Mesodermal cell (in vitro differentiated cells): ENCODE measurements at regions not wholly inside any gene's neighbourhood (a gene's known extent, or its start where the extent isn't known, plus 50 kb on each side); places are given as distances from the start of the nearest gene placed in this dataset.

Experiments used
- H3K27ac ChIP-seq: 2 replicates; pipeline ENCODE4 v1.7.0; 2013; ENCODE audit warnings: mild to moderate bottlenecking, low read depth, low read length, moderate library complexity; ENCODE audit not compliant: severe bottlenecking
- H3K36me3 ChIP-seq: 2 replicates; pipeline ENCODE4 v1.7.1; 2013; ENCODE audit warnings: mild to moderate bottlenecking, low read length, moderate library complexity; ENCODE audit not compliant: control insufficient read depth, insufficient read depth
- H3K4me1 ChIP-seq: one replicate; pipeline ENCODE4 v1.7.1; 2013; ENCODE audit warnings: mild to moderate bottlenecking, low read length; ENCODE audit not compliant: insufficient read depth, control insufficient read depth, poor library complexity, severe bottlenecking
- H3K4me3 ChIP-seq: 2 replicates; pipeline ENCODE4 v1.7.0; 2013; ENCODE audit warnings: low read length, control low read depth, mild to moderate bottlenecking; ENCODE audit not compliant: insufficient read depth, poor library complexity, severe bottlenecking; ENCODE audit errors: extremely low read depth
- H3K9me3 ChIP-seq: 2 replicates; pipeline ENCODE4 v1.7.1; 2013; ENCODE audit warnings: mild to moderate bottlenecking, low read length, moderate library complexity; ENCODE audit not compliant: control insufficient read depth
- WGBS, 2 experiments: methylation state at CpG; one replicate each; pipeline ENCODE4 v1.1.5; 2013; ENCODE audit warnings: missing lambda C conversion rate in 2 of 2; ENCODE audit not compliant: insufficient coverage in 2 of 2; 5-methylcytosine and 5-hydroxymethylcytosine counted together

DNA sequence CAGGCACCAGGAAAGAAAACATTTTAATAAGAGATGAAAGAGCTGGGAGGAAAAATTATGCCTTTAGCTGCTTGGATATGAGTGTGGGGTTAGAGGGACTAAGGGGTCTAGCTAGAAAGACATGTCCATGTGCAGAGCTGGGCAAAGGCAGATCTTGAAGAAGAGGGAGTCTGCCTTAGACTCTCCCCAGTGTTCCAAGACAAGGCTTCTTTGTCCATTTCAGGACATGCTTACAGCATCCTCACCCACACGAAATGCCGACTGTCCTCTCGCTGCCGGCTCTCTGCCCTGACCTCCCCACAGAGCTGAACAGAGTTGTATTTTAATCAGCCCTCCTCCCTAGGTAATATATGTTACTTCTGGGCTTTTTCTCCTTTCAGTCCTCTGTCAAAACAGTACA lies 100.7 kb upstream of the ATP1B1 start:
- Histone ChIP-seq H3K4me3 (no peak overlapping the region), H3K36me3 (no peaks in the 10 kb centered on the region), H3K4me1 (peaks cover 11% of the 10 kb centered on the region), H3K27ac (no peak overlapping the region), H3K9me3 (no peaks in the 10 kb centered on the region)
- WGBS, 2 experiments = 80 to 81% methylated on average over 1 to 4 of the region's 4 CpGs

DNA sequence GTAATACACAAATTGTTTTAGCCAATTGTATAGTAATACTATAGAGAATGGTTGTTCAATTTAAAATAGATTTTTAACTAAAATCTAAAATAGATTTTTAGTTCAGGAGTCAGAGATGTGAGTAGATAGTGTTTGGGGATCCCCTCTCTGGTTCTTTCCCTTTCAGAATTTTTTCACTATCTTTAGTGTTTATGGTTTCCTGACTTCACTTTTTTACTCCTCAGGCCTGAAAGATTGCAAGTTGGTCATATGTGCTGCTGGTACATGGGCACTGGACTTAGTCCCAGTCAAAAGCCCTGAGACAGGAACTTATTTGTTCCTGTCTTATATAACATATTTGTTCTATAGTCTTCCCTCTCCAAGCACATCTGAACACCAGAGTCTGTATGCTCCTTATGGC lies 96.8 kb upstream of the ATP1B1 start:
- no peaks in the 10 kb centered on the region for H3K36me3 ChIP-seq
- no peaks in the 10 kb centered on the region for H3K9me3 ChIP-seq
- no peak overlapping the region for H3K4me3 ChIP-seq
- H3K27ac ChIP-seq = no peak overlapping the region
- H3K4me1 ChIP-seq = no peaks in the 10 kb centered on the region

DNA sequence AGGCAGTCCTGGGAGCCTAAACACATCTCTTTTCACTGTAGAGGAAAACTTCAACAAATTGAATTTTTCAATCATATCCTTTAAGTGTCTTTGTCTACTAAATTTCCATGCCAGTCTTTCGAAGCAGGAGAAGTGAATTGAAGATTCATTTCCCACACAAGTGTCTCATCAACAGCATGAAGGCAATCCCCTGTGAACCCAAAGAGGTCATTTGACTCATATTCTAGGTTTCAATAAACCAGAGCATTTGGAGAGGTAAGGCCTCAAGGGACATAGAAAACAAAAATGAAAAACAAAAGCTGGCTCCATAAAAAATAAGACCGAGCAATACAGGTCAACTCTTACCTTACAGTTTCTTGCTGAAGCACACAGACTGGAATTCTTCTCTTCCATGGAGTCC lies 94.1 kb upstream of the ATP1B1 start:
- H3K4me3 ChIP-seq = no peak overlapping the region
- WGBS, 2 experiments = 80 to 100% methylated on average over 1 to 2 of the region's 2 CpGs
- no peaks in the 10 kb centered on the region for H3K36me3 ChIP-seq
- H3K9me3 ChIP-seq = no peaks in the 10 kb centered on the region
- no peaks in the 10 kb centered on the region for H3K4me1 ChIP-seq
- no peak overlapping the region for H3K27ac ChIP-seq

DNA sequence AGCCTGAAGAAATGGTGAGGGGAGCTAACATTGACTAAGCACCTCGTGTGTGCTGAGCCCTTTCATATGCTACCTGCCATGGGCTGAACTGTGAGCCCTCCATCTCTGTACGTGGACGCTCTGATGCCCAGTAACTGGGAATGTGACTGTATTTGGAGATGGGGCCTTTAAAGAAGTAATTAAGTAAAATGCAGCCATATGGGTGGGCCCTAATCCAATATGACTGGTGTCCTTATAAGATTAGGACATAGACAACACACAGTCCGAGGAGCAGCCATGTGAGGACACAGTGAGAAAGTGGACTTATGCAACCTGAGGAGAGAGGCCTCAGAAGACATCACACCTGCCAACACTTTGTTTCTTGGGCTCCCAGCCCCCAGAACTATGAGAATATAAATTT lies 92.7 kb upstream of the ATP1B1 start:
- Histone ChIP-seq H3K9me3 (no peaks in the 10 kb centered on the region), H3K27ac (no peak overlapping the region), H3K4me1 (no peaks in the 10 kb centered on the region), H3K4me3 (no peak overlapping the region), H3K36me3 (no peaks in the 10 kb centered on the region)
- WGBS, 2 experiments = 93 to 96% methylated on average over 4 of the region's 4 CpGs

DNA sequence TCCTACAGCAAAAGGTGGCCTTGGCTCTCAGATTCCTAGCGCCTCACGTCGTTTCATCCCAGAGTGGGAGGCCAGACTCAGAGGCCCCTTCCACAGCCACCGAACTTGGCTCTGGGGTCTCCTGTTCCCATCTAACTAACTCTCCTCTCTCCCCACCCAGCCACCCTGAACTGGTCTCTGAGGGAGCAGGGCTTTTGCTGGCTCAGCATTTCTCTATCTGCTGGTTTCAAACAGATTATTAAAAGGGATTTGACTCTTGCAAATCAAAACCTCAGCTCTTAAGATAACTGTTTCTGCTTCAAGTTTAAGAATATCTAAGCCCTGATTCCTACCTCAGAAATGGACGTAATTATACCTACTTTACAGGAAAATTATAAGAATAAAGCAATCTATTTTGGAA lies 91.0 kb upstream of the ATP1B1 start:
- no peak overlapping the region for H3K4me3 ChIP-seq
- 93 to 100% methylated on average over 3 to 4 of the region's 5 CpGs for WGBS, 2 experiments
- H3K4me1 ChIP-seq = no peaks in the 10 kb centered on the region
- H3K36me3 ChIP-seq = no peaks in the 10 kb centered on the region
- H3K27ac ChIP-seq = no peak overlapping the region
- no peaks in the 10 kb centered on the region for H3K9me3 ChIP-seq

DNA sequence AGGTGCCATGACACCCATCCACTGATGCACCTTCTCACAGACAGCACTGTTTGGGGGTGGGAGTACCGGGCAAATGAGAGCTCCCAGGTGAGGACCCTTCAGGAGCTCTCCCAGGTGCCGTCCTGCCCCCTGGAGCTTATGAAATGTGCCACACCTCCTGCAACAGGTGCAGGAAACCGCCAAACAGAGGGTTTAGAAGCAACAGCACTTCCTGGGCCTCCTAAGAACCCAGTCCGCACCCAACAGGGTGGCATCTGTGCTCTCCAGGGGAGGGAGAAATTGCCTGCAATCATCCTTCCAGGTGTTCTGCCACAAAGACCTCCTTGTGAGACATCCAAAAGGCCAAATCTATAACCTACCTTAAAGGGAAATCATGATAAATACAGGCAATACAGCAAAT lies 87.7 kb upstream of the ATP1B1 start:
- H3K27ac ChIP-seq = no peak overlapping the region
- H3K4me1 ChIP-seq = no peaks in the 10 kb centered on the region
- WGBS, 2 experiments = 86 to 96% methylated on average over 3 to 4 of the region's 4 CpGs
- H3K36me3 ChIP-seq = no peaks in the 10 kb centered on the region
- no peaks in the 10 kb centered on the region for H3K9me3 ChIP-seq
- H3K4me3 ChIP-seq = no peak overlapping the region

DNA sequence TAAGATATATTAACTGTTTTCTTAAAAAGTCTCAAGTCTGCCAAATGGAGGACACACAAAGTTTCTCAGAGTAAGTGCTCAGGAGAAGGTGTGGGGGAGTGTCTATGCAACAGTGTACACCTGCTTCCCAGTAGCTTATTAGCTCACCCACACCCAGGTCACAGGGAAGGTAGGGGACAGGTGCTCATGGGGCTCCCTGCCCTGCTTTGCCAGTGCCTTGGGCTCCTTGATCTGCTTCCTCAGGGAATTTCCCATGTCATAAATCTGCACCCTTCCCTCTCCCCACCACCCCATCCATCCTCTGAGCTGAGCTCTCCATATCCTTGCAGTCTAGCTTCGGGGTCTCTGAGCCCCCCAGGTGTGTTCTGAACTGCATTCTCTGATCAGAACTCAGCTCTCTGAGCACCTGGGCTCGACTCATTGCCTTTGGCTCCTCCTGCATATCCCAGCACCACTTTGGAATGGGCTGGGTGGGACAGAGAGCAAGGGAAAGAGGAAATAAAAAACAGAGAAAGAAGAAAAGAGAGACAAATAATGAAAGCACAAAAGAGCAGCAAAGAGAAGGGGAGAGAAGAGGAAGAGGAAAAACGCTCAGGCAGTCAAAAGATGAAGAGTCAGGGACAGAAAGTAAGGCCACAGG lies 87.0 kb upstream of the ATP1B1 start:
- no peaks in the 10 kb centered on the region for H3K4me1 ChIP-seq
- H3K27ac ChIP-seq = no peak overlapping the region
- no peaks in the 10 kb centered on the region for H3K36me3 ChIP-seq
- whole genome bisulfite sequencing, 2 experiments = 77 to 82% methylated on average over 2 of the region's 3 CpGs
- H3K9me3 ChIP-seq = no peaks in the 10 kb centered on the region
- H3K4me3 ChIP-seq = no peak overlapping the region

DNA sequence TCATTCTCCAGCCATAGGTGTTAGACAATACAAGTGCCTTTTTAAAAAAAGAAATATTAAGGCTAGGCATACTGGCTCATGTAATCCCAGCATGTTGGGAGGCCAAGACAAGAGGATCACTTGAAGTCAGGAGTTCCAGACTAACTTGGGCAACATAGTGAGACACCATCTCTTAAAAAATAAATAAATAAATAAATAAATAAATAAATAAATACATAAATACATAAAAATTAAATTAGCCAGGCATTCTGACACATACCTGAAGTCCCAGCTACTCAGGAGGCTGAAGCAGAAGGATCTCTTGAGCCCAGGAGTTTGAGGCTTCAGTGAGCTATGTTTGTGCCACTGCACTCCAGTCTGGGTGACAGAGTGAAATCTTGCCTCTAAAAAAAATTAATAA lies 85.8 kb upstream of the ATP1B1 start:
- no peaks in the 10 kb centered on the region for H3K9me3 ChIP-seq
- no peaks in the 10 kb centered on the region for H3K36me3 ChIP-seq
- no peak overlapping the region for H3K4me3 ChIP-seq
- H3K4me1 ChIP-seq = no peaks in the 10 kb centered on the region
- no peak overlapping the region for H3K27ac ChIP-seq

DNA sequence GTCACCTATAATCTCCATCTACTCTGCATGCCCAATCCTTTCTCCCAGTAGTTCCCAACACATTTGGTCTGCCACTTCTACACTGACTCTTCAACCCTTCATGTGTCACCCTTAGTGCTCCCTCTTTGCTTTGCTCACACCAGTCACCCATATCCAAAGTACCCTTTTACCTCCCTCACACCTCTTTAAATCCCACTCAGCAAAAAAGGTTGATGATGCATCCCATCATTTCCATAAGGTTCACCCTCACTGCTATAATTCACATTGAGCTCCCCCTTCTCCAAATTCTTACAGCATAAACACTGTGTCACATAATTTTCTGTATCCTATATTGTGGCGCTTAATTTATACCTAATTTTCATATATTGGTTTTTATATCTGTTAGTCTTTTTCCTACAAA lies 83.8 kb upstream of the ATP1B1 start:
- Histone ChIP-seq H3K4me3 (no peak overlapping the region), H3K9me3 (no peaks in the 10 kb centered on the region)

DNA sequence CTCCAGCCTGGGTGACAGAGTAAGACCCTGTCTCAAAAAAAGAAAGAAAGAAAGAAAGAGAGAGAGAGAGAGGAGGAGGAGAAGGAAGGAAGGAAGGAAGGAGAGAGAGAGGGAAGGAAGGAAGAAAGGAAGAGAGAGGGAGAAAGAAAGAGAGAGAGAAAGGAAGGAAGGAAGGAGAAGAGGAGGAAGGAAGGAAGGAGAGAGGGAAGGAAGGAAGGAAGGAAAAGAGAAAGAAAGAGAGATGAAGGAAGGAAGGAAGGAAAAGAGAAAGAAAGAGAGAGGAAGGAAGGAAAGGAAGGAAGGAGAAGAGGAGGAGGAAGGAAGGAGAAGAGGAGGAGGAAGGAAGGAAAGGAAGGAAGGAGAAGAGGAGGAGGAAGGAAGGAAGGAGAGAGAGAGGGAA lies 82.2 kb upstream of the ATP1B1 start:
- H3K4me3 ChIP-seq = no peak overlapping the region
- no peaks in the 10 kb centered on the region for H3K9me3 ChIP-seq
- no peaks in the 10 kb centered on the region for H3K36me3 ChIP-seq
- H3K4me1 ChIP-seq = no peaks in the 10 kb centered on the region
- H3K27ac ChIP-seq = no peak overlapping the region

More for the DNA sequence above, 83.8 kb upstream of the ATP1B1 start:
- Histone ChIP-seq H3K4me1 (no peaks in the 10 kb centered on the region), H3K27ac (no peak overlapping the region), H3K36me3 (no peaks in the 10 kb centered on the region)
- no CpG with 5 or more reads among the region's 1 CpG for WGBS, 2 experiments

DNA sequence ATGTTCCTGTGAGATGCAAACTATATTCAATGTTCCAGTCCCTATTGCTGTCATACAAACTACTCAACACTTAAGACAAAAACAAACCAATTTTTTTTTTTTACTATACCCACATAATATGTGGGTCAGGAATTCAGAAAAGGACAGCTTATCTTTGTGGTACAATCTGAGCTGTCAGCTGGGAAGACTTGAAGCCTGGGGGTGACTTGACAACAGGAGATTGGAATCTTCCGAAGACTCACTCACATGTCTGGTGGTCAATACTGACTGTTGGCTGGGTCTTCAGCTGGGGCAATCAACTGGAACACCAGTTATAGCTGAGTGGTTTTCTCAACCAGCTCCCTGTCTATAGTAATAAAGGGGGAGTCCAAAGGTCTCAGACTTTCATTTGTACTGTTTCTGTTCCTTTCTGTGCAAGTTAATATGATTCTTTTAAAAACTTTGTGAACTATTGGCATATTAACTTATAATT lies 81.7 kb upstream of the ATP1B1 start:
- 67 to 100% methylated on average over 1 of the region's 1 CpG for WGBS, 2 experiments
- H3K4me3 ChIP-seq = no peak overlapping the region
- H3K9me3 ChIP-seq = no peaks in the 10 kb centered on the region
- no peaks in the 10 kb centered on the region for H3K4me1 ChIP-seq
- H3K27ac ChIP-seq = no peak overlapping the region
- H3K36me3 ChIP-seq = no peaks in the 10 kb centered on the region
